Prostate gland (tissue), 2 donors: ENCODE measurements at regions not wholly inside any gene's neighbourhood (a gene's known extent, or its start where the extent isn't known, plus 50 kb on each side); places are given as distances from the start of the nearest gene placed in this dataset.
A peak's percentile ranks its signal among the peaks of the same experiment; 100 is the strongest.

Source experiments
- DNase-seq: peaks from one replicate; pipeline ENCODE4 v3.0.0-alpha.2; 2019; ENCODE audit warnings: low spot score
- H3K27ac ChIP-seq, 2 donors: fragments of 200-600 bp; sonication (generic); 2 replicates each; pipeline ENCODE4 v1.5.1; 2017 to 2019
- H3K27me3 ChIP-seq: fragments of 200-600 bp; sonication (generic); replicated peaks from 2 replicates; pipeline ENCODE4 v1.5.1; 2019; ENCODE audit not compliant: insufficient read depth
- H3K36me3 ChIP-seq, 2 donors: fragments of 200-600 bp; sonication (generic); 1 replicate in 1 of 2; 2 replicates in 1 of 2; pipeline versions ENCODE4 v1.5.1 to v1.8.1; 2017 to 2019
- H3K4me1 ChIP-seq: fragments of 200-600 bp; sonication (generic); replicated peaks from 2 replicates; pipeline ENCODE4 v1.5.1; 2019
- H3K4me3 ChIP-seq, 2 donors: fragments of 200-600 bp; sonication (generic); 2 replicates each; pipeline ENCODE4 v1.5.1; 2017 to 2019
- H3K9me3 ChIP-seq: fragments of 200-600 bp; sonication (generic); 2 replicates; pipeline ENCODE4 v1.5.1; 2017
- CTCF ChIP-seq, 4 experiments: fragments of 200-600 bp in 2 of 4; fragments of 450-650 bp in 2 of 4; sonication (generic) in 2 of 4; IDR thresholded peaks; 1 replicate in 3 of 4; 2 replicates in 1 of 4; pipeline ENCODE4 v1.5.1; 2016 to 2019; ENCODE audit warnings: antibody characterized with exemption in 4 of 4, mild to moderate bottlenecking in 2 of 4, moderate library complexity in 2 of 4
- POLR2A ChIP-seq: fragments of 450-650 bp; IDR thresholded peaks from one replicate; pipeline ENCODE4 v1.6.1; 2016; ENCODE audit warnings: antibody characterized with exemption, mild to moderate bottlenecking
- POLR2AphosphoS5 ChIP-seq: sonication (generic); formaldehyde crosslinking; IDR thresholded peaks from one replicate; pipeline ENCODE4 v1.6.1; 2017; ENCODE audit warnings: antibody characterized with exemption
- WGBS: methylation state at CpG from one replicate; pipeline ENCODE4 v1.1.5; 2018; 5-methylcytosine and 5-hydroxymethylcytosine counted together
- intact Hi-C: fragments of 100-400 bp; cut with DNase I; formaldehyde crosslinking; loops from one replicate; pipeline ENCODE4 v1.14.2; 2022

GRCh38 chr10:6778992-6779701 is 199.1 kb upstream of the PRKCQ start:
- H3K9me3 ChIP-seq = no peaks in the 10 kb centered on the region
- H3K36me3 ChIP-seq = no peaks in the 10 kb centered on the region
- peak; percentile 11 for DNase-seq
- TF ChIP-seq POLR2A = no peak
- TF ChIP-seq CTCF (IDR thresholded peaks at IDR 0.05) = no peak
- no peak for TF ChIP-seq POLR2AphosphoS5
- WGBS = 37% methylated on average over 4 of the region's 4 CpGs
- intact Hi-C loops = no loop called here
- H3K4me1 ChIP-seq = no peaks in the 10 kb centered on the region
- H3K4me3 ChIP-seq = no peak overlapping the region
- H3K27me3 ChIP-seq = no peaks in the 10 kb centered on the region
- no peak overlapping the region for H3K27ac ChIP-seq

- H3K36me3 ChIP-seq = no peaks in the 10 kb centered on the region
- no peak overlapping the region for H3K27ac ChIP-seq
- WGBS = 70% methylated on average over 5 of the region's 5 CpGs
- intact Hi-C loops = no loop called here
- no peak for TF ChIP-seq CTCF (IDR thresholded peaks at IDR 0.05)
- no peak for TF ChIP-seq POLR2A
- no peak for TF ChIP-seq POLR2AphosphoS5
- no peaks in the 10 kb centered on the region for H3K27me3 ChIP-seq
- H3K9me3 ChIP-seq = no peaks in the 10 kb centered on the region
- no peaks in the 10 kb centered on the region for H3K4me1 ChIP-seq
- no peak for DNase-seq
- no peak overlapping the region for H3K4me3 ChIP-seq
These were observed 196.1 kb upstream of the PRKCQ start for GRCh38 chr10:6776170-6776569.

GRCh38 chr10:6774406-6774805 is 194.3 kb upstream of the PRKCQ start:
- intact Hi-C loops = no loop called here
- 80% methylated on average over 3 of the region's 3 CpGs for WGBS
- TF ChIP-seq CTCF (IDR thresholded peaks at IDR 0.05) (no peak), POLR2AphosphoS5 (no peak), POLR2A (no peak)
- Histone ChIP-seq H3K36me3 (no peaks in the 10 kb centered on the region), H3K4me1 (no peaks in the 10 kb centered on the region), H3K27ac (no peak overlapping the region), H3K9me3 (no peaks in the 10 kb centered on the region), H3K4me3 (no peak overlapping the region), H3K27me3 (no peaks in the 10 kb centered on the region)
- DNase-seq = no peak

- intact Hi-C loops = no loop called here
- WGBS = 63% methylated on average over 3 of the region's 3 CpGs
- no peak for TF ChIP-seq CTCF (IDR thresholded peaks at IDR 0.05)
- TF ChIP-seq POLR2AphosphoS5 = no peak
- no peak for TF ChIP-seq POLR2A
These were observed 191.3 kb upstream of the PRKCQ start for GRCh38 chr10:6771331-6771730.

GRCh38 chr10:6770846-6771245 is 190.8 kb upstream of the PRKCQ start:
- 47% methylated on average over 6 of the region's 6 CpGs for WGBS
- TF ChIP-seq POLR2AphosphoS5 (no peak), POLR2A (no peak), CTCF (IDR thresholded peaks at IDR 0.05) (no peak)
- H3K36me3 ChIP-seq = no peaks in the 10 kb centered on the region
- intact Hi-C loops = no loop called here
- H3K9me3 ChIP-seq = no peaks in the 10 kb centered on the region
- DNase-seq = no peak
- H3K27me3 ChIP-seq = no peaks in the 10 kb centered on the region
- H3K4me1 ChIP-seq = no peaks in the 10 kb centered on the region
- no peak overlapping the region for H3K27ac ChIP-seq
- no peak overlapping the region for H3K4me3 ChIP-seq

More at GRCh38 chr10:6771331-6771730, 191.3 kb upstream of the PRKCQ start:
- Histone ChIP-seq H3K27ac (no peak overlapping the region), H3K9me3 (no peaks in the 10 kb centered on the region), H3K4me1 (no peaks in the 10 kb centered on the region), H3K4me3 (no peak overlapping the region), H3K27me3 (no peaks in the 10 kb centered on the region), H3K36me3 (no peaks in the 10 kb centered on the region)
- DNase-seq = no peak
